ENCODE measurements at regions not wholly inside any gene's neighbourhood (a gene's known extent, or its start where the extent isn't known, plus 50 kb on each side); places are given as distances from the start of the nearest gene placed in this dataset.

DNA sequence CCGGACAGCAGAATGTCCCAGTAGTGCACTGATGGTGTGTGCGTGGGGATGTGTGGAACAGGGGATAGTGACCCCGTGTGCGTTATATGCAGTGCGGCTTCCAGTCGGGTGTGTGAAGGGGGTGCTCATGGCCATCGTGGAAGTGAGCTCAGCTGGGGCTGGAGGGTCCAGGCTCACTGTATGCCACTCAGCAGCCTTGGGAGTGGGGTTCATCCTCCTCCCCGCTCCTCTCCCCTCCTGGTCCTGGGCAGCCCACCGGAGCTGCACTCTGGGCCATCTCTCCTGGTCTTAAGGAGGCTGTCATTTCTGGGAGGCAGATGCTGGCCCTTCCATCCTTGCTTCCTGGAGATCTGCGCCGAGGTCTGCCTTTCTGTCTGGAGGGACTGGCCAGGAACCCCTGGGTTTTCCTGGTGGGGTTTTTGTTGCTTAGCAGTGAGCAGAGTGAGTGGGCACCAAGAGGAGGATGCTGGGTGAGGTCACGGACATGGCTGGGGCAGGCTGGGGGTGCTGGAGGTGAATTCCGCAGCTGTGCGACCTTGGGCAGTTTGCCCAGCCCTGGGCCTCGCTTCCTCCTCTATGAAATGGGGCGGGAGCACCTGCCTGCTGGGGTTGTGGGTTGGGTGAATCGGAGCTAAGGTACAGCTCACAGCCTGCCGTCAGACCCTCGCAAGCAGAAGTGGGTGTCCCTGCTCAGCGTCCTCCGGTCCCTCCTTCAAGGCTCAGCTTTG lies 164.1 kb downstream of the SEC14L1 start:
- ChIA-PET POLR2A (no interaction called here), CTCF (no interaction called here)
- Histone ChIP-seq H3K27ac (ENCODE audit: insufficient read depth in 1 of 2, low read depth in 1 of 2, low read length in 2 of 2, poor library complexity in 1 of 2, severe bottlenecking in 2 of 2) (no peak overlapping the region), H3K4me1 (ENCODE audit: control extremely low read depth in 1 of 4, control insufficient read depth in 4 of 4, insufficient read depth in 4 of 4, low read length in 3 of 4) (peaks cover 0 to 35% (median 7%) of the 10 kb centered on the region in 4 experiments), H3K36me3 (ENCODE audit: control insufficient read depth in 4 of 4, insufficient read depth in 4 of 4, low read length in 3 of 4) (no peaks in the 10 kb centered on the region), H3K4me3 (ENCODE audit: control insufficient read depth in 1 of 7, extremely low read depth in 1 of 7, insufficient read depth in 4 of 7, low read depth in 2 of 7, low read length in 6 of 7) (no peak overlapping the region), H3K9me3 (ENCODE audit: control extremely low read depth in 1 of 5, control insufficient read depth in 4 of 5, insufficient read depth in 2 of 5, low read depth in 1 of 5, low read length in 4 of 5) (no peaks in the 10 kb centered on the region), H3K27me3 (replicated peaks in 2 of 5; ENCODE audit: control insufficient read depth in 4 of 5, insufficient read depth in 5 of 5, low read length in 4 of 5) (no peaks in the 10 kb centered on the region)
- 68% methylated on average over 19 of the region's 21 CpGs for WGBS (ENCODE audit: insufficient coverage)
- peak in 2 of 3 donors; percentile 49 to 53 for DNase-seq

GRCh38 chr17:77306048-77306789 lies 165.4 kb downstream of the SEC14L1 start:
- no peaks in the 10 kb centered on the region for H3K9me3 ChIP-seq (ENCODE audit: control extremely low read depth in 1 of 5, control insufficient read depth in 4 of 5, insufficient read depth in 2 of 5, low read depth in 1 of 5, low read length in 4 of 5)
- no peak overlapping the region for H3K27ac ChIP-seq (ENCODE audit: insufficient read depth in 1 of 2, low read depth in 1 of 2, low read length in 2 of 2, poor library complexity in 1 of 2, severe bottlenecking in 2 of 2)
- ChIA-PET CTCF (no interaction called here), POLR2A (no interaction called here)
- no peak for DNase-seq
- WGBS (ENCODE audit: insufficient coverage): 98% methylated on average over 11 of the region's 13 CpGs
- no peak overlapping the region for H3K4me3 ChIP-seq (ENCODE audit: control insufficient read depth in 1 of 7, extremely low read depth in 1 of 7, insufficient read depth in 4 of 7, low read depth in 2 of 7, low read length in 6 of 7)
- no peaks in the 10 kb centered on the region for H3K27me3 ChIP-seq (replicated peaks in 2 of 5; ENCODE audit: control insufficient read depth in 4 of 5, insufficient read depth in 5 of 5, low read length in 4 of 5)
- H3K4me1 ChIP-seq (ENCODE audit: control extremely low read depth in 1 of 4, control insufficient read depth in 4 of 4, insufficient read depth in 4 of 4, low read length in 3 of 4): peaks cover 0 to 35% (median 7%) of the 10 kb centered on the region in 4 experiments
- H3K36me3 ChIP-seq (ENCODE audit: control insufficient read depth in 4 of 4, insufficient read depth in 4 of 4, low read length in 3 of 4): no peaks in the 10 kb centered on the region

- WGBS (ENCODE audit: insufficient coverage): 98% methylated on average over 12 of the region's 18 CpGs
- no peak for DNase-seq
- Histone ChIP-seq H3K4me1 (ENCODE audit: control extremely low read depth in 1 of 4, control insufficient read depth in 4 of 4, insufficient read depth in 4 of 4, low read length in 3 of 4) (peaks cover 0 to 39% (median 8%) of the 10 kb centered on the region in 4 experiments), H3K27ac (ENCODE audit: insufficient read depth in 1 of 2, low read depth in 1 of 2, low read length in 2 of 2, poor library complexity in 1 of 2, severe bottlenecking in 2 of 2) (no peak overlapping the region), H3K4me3 (ENCODE audit: control insufficient read depth in 1 of 7, extremely low read depth in 1 of 7, insufficient read depth in 4 of 7, low read depth in 2 of 7, low read length in 6 of 7) (no peak overlapping the region), H3K27me3 (replicated peaks in 2 of 5; ENCODE audit: control insufficient read depth in 4 of 5, insufficient read depth in 5 of 5, low read length in 4 of 5) (no peaks in the 10 kb centered on the region), H3K9me3 (ENCODE audit: control extremely low read depth in 1 of 5, control insufficient read depth in 4 of 5, insufficient read depth in 2 of 5, low read depth in 1 of 5, low read length in 4 of 5) (no peaks in the 10 kb centered on the region), H3K36me3 (ENCODE audit: control insufficient read depth in 4 of 4, insufficient read depth in 4 of 4, low read length in 3 of 4) (no peaks in the 10 kb centered on the region)
- ChIA-PET CTCF (no interaction called here), POLR2A (no interaction called here)
Measured at GRCh38 chr17:77306790-77307478, 166.2 kb downstream of the SEC14L1 start.

GRCh38 chr17:77307479-77308198 lies 166.9 kb downstream of the SEC14L1 start:
- CTCF ChIA-PET: interaction anchor here (0.7 to 1.0 kb wide), 2 partner anchors 22 to 135 kb away, joined by 3 read pairs; no protein-coding TSS in a partner anchor

GRCh38 chr17:77308861-77309726 lies 168.3 kb downstream of the SEC14L1 start:
- no peaks in the 10 kb centered on the region for H3K27me3 ChIP-seq (replicated peaks in 2 of 5; ENCODE audit: control insufficient read depth in 4 of 5, insufficient read depth in 5 of 5, low read length in 4 of 5)
- DNase-seq: peak in 2 of 3 donors; percentile 22 to 42
- POLR2A ChIA-PET: no interaction called here

More at GRCh38 chr17:77307479-77308198, 166.9 kb downstream of the SEC14L1 start:
- H3K36me3 ChIP-seq (ENCODE audit: control insufficient read depth in 4 of 4, insufficient read depth in 4 of 4, low read length in 3 of 4): no peaks in the 10 kb centered on the region
- no peaks in the 10 kb centered on the region for H3K9me3 ChIP-seq (ENCODE audit: control extremely low read depth in 1 of 5, control insufficient read depth in 4 of 5, insufficient read depth in 2 of 5, low read depth in 1 of 5, low read length in 4 of 5)
- no peak overlapping the region for H3K4me3 ChIP-seq (ENCODE audit: control insufficient read depth in 1 of 7, extremely low read depth in 1 of 7, insufficient read depth in 4 of 7, low read depth in 2 of 7, low read length in 6 of 7)
- H3K27ac ChIP-seq (ENCODE audit: insufficient read depth in 1 of 2, low read depth in 1 of 2, low read length in 2 of 2, poor library complexity in 1 of 2, severe bottlenecking in 2 of 2): no peak overlapping the region
- POLR2A ChIA-PET: no interaction called here
- no peak for DNase-seq
- 93% methylated on average over 11 of the region's 12 CpGs for WGBS (ENCODE audit: insufficient coverage)
- H3K27me3 ChIP-seq (replicated peaks in 2 of 5; ENCODE audit: control insufficient read depth in 4 of 5, insufficient read depth in 5 of 5, low read length in 4 of 5): no peaks in the 10 kb centered on the region
- peaks cover 0 to 40% (median 10%) of the 10 kb centered on the region in 4 experiments for H3K4me1 ChIP-seq (ENCODE audit: control extremely low read depth in 1 of 4, control insufficient read depth in 4 of 4, insufficient read depth in 4 of 4, low read length in 3 of 4)

DNA sequence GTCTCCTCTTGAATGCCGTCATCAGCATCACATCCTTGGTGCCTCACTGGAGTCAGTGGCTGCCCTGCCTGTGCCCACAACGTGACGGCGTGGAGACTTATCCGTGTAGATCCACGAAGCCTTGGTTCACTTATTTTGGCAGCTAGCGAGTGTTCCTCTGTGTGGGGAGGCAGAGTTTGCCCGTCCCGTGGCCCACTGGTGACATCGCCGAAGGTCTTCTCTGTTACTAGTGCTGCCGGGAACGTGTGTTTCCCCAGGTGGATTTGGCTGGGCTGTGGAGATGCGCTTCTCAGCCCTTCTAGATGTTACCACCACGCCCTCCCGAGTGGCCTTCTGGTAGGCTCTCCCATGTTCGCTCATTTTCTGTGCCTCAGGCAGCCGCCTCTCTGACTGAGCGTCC lies 169.6 kb downstream of the SEC14L1 start:
- Histone ChIP-seq H3K4me1 (ENCODE audit: control extremely low read depth in 1 of 4, control insufficient read depth in 4 of 4, insufficient read depth in 4 of 4, low read length in 3 of 4) (peaks cover 0 to 42% (median 10%) of the 10 kb centered on the region in 4 experiments), H3K36me3 (ENCODE audit: control insufficient read depth in 4 of 4, insufficient read depth in 4 of 4, low read length in 3 of 4) (no peaks in the 10 kb centered on the region), H3K27me3 (replicated peaks in 2 of 5; ENCODE audit: control insufficient read depth in 4 of 5, insufficient read depth in 5 of 5, low read length in 4 of 5) (no peaks in the 10 kb centered on the region), H3K27ac (ENCODE audit: insufficient read depth in 1 of 2, low read depth in 1 of 2, low read length in 2 of 2, poor library complexity in 1 of 2, severe bottlenecking in 2 of 2) (no peak overlapping the region), H3K9me3 (ENCODE audit: control extremely low read depth in 1 of 5, control insufficient read depth in 4 of 5, insufficient read depth in 2 of 5, low read depth in 1 of 5, low read length in 4 of 5) (no peaks in the 10 kb centered on the region), H3K4me3 (ENCODE audit: control insufficient read depth in 1 of 7, extremely low read depth in 1 of 7, insufficient read depth in 4 of 7, low read depth in 2 of 7, low read length in 6 of 7) (no peak overlapping the region)
- WGBS (ENCODE audit: insufficient coverage): 98% methylated on average over 17 of the region's 19 CpGs
- no peak for DNase-seq
- ChIA-PET CTCF (no interaction called here), POLR2A (no interaction called here)

More at GRCh38 chr17:77308861-77309726, 168.3 kb downstream of the SEC14L1 start:
- H3K9me3 ChIP-seq (ENCODE audit: control extremely low read depth in 1 of 5, control insufficient read depth in 4 of 5, insufficient read depth in 2 of 5, low read depth in 1 of 5, low read length in 4 of 5): no peaks in the 10 kb centered on the region
- H3K36me3 ChIP-seq (ENCODE audit: control insufficient read depth in 4 of 4, insufficient read depth in 4 of 4, low read length in 3 of 4): no peaks in the 10 kb centered on the region
- peaks cover 0 to 40% (median 10%) of the 10 kb centered on the region in 4 experiments for H3K4me1 ChIP-seq (ENCODE audit: control extremely low read depth in 1 of 4, control insufficient read depth in 4 of 4, insufficient read depth in 4 of 4, low read length in 3 of 4)
- no peak overlapping the region for H3K27ac ChIP-seq (ENCODE audit: insufficient read depth in 1 of 2, low read depth in 1 of 2, low read length in 2 of 2, poor library complexity in 1 of 2, severe bottlenecking in 2 of 2)
- CTCF ChIA-PET: interaction anchor here (1.1 kb wide), 1 partner anchor 8 kb away, joined by 3 read pairs; no protein-coding TSS in a partner anchor
- 98% methylated on average over 13 of the region's 18 CpGs for WGBS (ENCODE audit: insufficient coverage)
- H3K4me3 ChIP-seq (ENCODE audit: control insufficient read depth in 1 of 7, extremely low read depth in 1 of 7, insufficient read depth in 4 of 7, low read depth in 2 of 7, low read length in 6 of 7): no peak overlapping the region
